ENCODE measurements at regions not wholly inside any gene's neighbourhood (a gene's known extent, or its start where the extent isn't known, plus 50 kb on each side); places are given as distances from the start of the nearest gene placed in this dataset.

DNA sequence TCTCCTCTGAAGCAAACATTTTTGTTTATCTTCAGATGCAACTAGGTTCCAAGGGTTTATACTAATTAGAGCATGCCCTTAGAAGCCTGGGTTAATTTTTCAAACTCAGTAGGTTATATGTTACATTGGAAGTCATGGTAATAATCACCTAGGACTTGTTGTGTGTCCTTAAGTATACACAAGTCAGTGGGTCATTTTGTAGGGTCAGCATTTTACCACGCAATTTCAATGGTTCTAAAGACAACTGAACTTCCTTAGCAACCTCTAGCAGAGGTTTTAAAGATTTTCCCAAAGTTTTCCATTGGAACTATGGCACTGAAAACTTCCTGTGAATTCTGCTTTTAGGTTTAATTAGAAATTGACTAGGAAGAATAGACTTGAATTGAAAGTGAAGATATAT, 99.6 kb upstream of the NANOGP8 start:
- H3K27me3 ChIP-seq (ENCODE audit: control insufficient read depth in 2 of 2, insufficient read depth in 2 of 2, low read length in 2 of 2) = no peaks in the 10 kb centered on the region
- peaks cover 3% of the 10 kb centered on the region for H3K4me1 ChIP-seq (ENCODE audit: control insufficient read depth, extremely low read depth, insufficient read depth, low read length)
- ChIA-PET CTCF (interaction anchor here (0.9 kb wide), 1 partner anchor 9 kb away, joined by 3 read pairs; no protein-coding TSS in a partner anchor), POLR2A (no interaction called here)
- no peak for DNase-seq (ENCODE audit: low read depth, low spot score)
- no peaks in the 10 kb centered on the region for H3K36me3 ChIP-seq (ENCODE audit: control insufficient read depth in 2 of 2, extremely low read depth in 1 of 2, insufficient read depth in 2 of 2, low read length in 2 of 2)
- BruUV-seq (replicated peaks) = no TSS peak
- no peak overlapping the region for H3K27ac ChIP-seq (ENCODE audit: insufficient read depth, low read depth, low read length)
- dilution Hi-C loops (cut with MboI; ENCODE audit: extremely low pct_ligation_motif_present, low sequenced_read_pairs) = no loop called here
- H3K4me3 ChIP-seq (replicated peaks in 1 of 3; ENCODE audit: insufficient read depth in 1 of 3, low read depth in 1 of 3, low read length in 3 of 3) = no peak overlapping the region
- H3K79me2 ChIP-seq (ENCODE audit: control insufficient read depth, insufficient read depth, low read length) = no peaks in the 10 kb centered on the region
- H3K9me1 ChIP-seq (replicated peaks; ENCODE audit: control insufficient read depth, extremely low read depth, insufficient read depth, low read length) = no peaks in the 10 kb centered on the region
- no peak for FAIRE-seq
- H3K4me2 ChIP-seq (ENCODE audit: insufficient read depth, low read length) = no peak overlapping the region
- intact Hi-C loops (cut with micrococcal nuclease) = loop anchor here (10.0 kb wide), 1 partner anchor 700 kb away; no protein-coding TSS in a partner anchor
- no peaks in the 10 kb centered on the region for H4K20me1 ChIP-seq (replicated peaks; ENCODE audit: control insufficient read depth, extremely low read depth, insufficient read depth, low read length)
- H2AFZ ChIP-seq (ENCODE audit: low read depth, low read length) = no peak overlapping the region
- TF ChIP-seq MYC (IDR thresholded peaks at IDR 0.05; ENCODE audit: low read depth, low read length) (no peak), POLR2AphosphoS5 (IDR thresholded peaks at IDR 0.05; ENCODE audit: insufficient read depth, low read depth, low read length) (no peak), POLR2A (IDR thresholded peaks at IDR 0.05; ENCODE audit: low read depth, low read length) (no peak), GATA2 (IDR thresholded peaks at IDR 0.05; ENCODE audit: insufficient read depth, insufficient read length, low read depth, low read length) (no peak), EZH2 (IDR thresholded peaks at IDR 0.05; ENCODE audit: borderline replicate concordance, low read depth, low read length, severe bottlenecking) (no peak), JUN (IDR thresholded peaks at IDR 0.05; ENCODE audit: borderline replicate concordance, insufficient read depth, insufficient read length, low read depth) (no peak), FOS (IDR thresholded peaks at IDR 0.05; ENCODE audit: borderline replicate concordance, insufficient read depth, low read length) (no peak)
- TF ChIP-seq, protein P1, sequence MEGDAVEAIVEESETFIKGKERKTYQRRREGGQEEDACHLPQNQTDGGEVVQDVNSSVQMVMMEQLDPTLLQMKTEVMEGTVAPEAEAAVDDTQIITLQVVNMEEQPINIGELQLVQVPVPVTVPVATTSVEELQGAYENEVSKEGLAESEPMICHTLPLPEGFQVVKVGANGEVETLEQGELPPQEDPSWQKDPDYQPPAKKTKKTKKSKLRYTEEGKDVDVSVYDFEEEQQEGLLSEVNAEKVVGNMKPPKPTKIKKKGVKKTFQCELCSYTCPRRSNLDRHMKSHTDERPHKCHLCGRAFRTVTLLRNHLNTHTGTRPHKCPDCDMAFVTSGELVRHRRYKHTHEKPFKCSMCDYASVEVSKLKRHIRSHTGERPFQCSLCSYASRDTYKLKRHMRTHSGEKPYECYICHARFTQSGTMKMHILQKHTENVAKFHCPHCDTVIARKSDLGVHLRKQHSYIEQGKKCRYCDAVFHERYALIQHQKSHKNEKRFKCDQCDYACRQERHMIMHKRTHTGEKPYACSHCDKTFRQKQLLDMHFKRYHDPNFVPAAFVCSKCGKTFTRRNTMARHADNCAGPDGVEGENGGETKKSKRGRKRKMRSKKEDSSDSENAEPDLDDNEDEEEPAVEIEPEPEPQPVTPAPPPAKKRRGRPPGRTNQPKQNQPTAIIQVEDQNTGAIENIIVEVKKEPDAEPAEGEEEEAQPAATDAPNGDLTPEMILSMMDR (IDR thresholded peaks at IDR 0.05; ENCODE audit: extremely low read depth in 1 of 2, insufficient read depth in 1 of 2, low read depth in 1 of 2, low read length in 2 of 2) = no peak
- TF ChIP-seq, protein P2, sequence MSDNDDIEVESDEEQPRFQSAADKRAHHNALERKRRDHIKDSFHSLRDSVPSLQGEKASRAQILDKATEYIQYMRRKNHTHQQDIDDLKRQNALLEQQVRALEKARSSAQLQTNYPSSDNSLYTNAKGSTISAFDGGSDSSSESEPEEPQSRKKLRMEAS (IDR thresholded peaks at IDR 0.05; ENCODE audit: insufficient read depth, insufficient read length) = no peak
- H3K9me3 ChIP-seq (replicated peaks; ENCODE audit: control insufficient read depth, insufficient read depth, low read length) = no peaks in the 10 kb centered on the region
- no peak overlapping the region for H3K9ac ChIP-seq (replicated peaks; ENCODE audit: extremely low read depth, insufficient read depth, low read length)

All from endothelial cell of umbilical vein (primary cell).